HEK293T (cell line): ENCODE measurements at regions not wholly inside any gene's neighbourhood (a gene's known extent, or its start where the extent isn't known, plus 50 kb on each side); places are given as distances from the start of the nearest gene placed in this dataset.

Experiments
- BHLHE40 ChIP-seq: fragments of 450-650 bp; IDR thresholded peaks from 2 replicates; pipeline ENCODE4 v1.6.1; 2016; ENCODE audit warnings: mild to moderate bottlenecking, moderate library complexity, borderline replicate concordance
- FOXK2 ChIP-seq: fragments of 450-650 bp; IDR thresholded peaks from 2 replicates; pipeline ENCODE4 v1.6.1; 2016; ENCODE audit warnings: mild to moderate bottlenecking
- FOXM1 ChIP-seq: fragments of 450-650 bp; IDR thresholded peaks from 2 replicates; pipeline ENCODE4 v1.6.1; 2017; ENCODE audit warnings: mild to moderate bottlenecking, borderline replicate concordance
- HDGF ChIP-seq: fragments of 450-650 bp; IDR thresholded peaks from 2 replicates; pipeline ENCODE4 v1.6.1; 2017; ENCODE audit warnings: antibody characterized with exemption, borderline replicate concordance
- L3MBTL2 ChIP-seq: fragments of 450-650 bp; conservative IDR thresholded peaks from 2 replicates; pipeline ENCODE4 v1.6.1; 2016; ENCODE audit warnings: mild to moderate bottlenecking
- NFRKB ChIP-seq: fragments of 450-650 bp; IDR thresholded peaks from 2 replicates; pipeline ENCODE4 v1.6.1; 2016; ENCODE audit warnings: mild to moderate bottlenecking, moderate library complexity
- SP1 ChIP-seq: fragments of 450-650 bp; IDR thresholded peaks from 2 replicates; pipeline ENCODE4 v1.6.1; 2017
- ZNF384 ChIP-seq: fragments of 450-650 bp; IDR thresholded peaks from 2 replicates; pipeline ENCODE4 v1.6.1; 2016

- TF ChIP-seq SP1 (no peak), NFRKB (no peak), ZNF384 (no peak), L3MBTL2 (no peak), HDGF (no peak), BHLHE40 (no peak), FOXM1 (no peak), FOXK2 (no peak)
These were observed 129.5 kb upstream of the PRMT6 start for GRCh38 chr1:106926803-106927582.
